HG03025 (cell line): ENCODE measurements at regions not wholly inside any gene's neighbourhood (a gene's known extent, or its start where the extent isn't known, plus 50 kb on each side); places are given as distances from the start of the nearest gene placed in this dataset.
"Not testable (repeated sequence)": the region's sequence is repeated elsewhere in the genome, so short reads cannot be mapped to it uniquely, and the experiment has no call there.

Experiments
- ATAC-seq: cut with Tn5 transposase; IDR thresholded peaks from one replicate; pipeline ENCODE4 v1.9.1; 2021; ENCODE audit warnings: mild to moderate bottlenecking, moderate library complexity; ENCODE audit not compliant: unreplicated experiment, low FRiP score

DNA sequence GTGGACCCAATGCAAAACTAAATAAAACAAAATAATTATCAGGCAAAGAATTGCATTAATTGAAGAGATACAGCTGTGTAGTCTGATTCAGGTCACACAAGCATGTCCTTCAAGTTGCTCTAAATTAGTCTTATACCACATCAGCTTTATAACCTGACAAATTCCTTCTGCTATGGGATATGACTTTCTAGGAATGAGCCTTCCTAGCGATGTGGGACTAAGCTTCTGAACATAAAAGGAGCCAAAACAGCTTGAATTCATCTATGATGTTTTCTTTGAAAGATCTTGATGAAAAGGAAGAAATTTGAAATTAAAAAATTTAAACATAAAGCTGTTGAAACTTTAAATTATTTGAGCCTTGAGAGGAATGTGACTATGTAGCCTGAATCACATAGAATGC is 1409.1 kb downstream of the CDH11 start:
- ATAC-seq: no peak

- ATAC-seq: no peak
Measured at GRCh38 chr16:63703612-63704011, 1418.3 kb downstream of the CDH11 start.

GRCh38 chr16:63702981-63703590 is 1418.8 kb downstream of the CDH11 start:
- no peak for ATAC-seq

GRCh38 chr16:63697736-63698135 is 1424.1 kb downstream of the CDH11 start:
- ATAC-seq: no peak

GRCh38 chr16:63695347-63695746 is 1426.5 kb downstream of the CDH11 start:
- ATAC-seq: no peak

GRCh38 chr16:63690961-63691360 is 1430.9 kb downstream of the CDH11 start:
- no peak for ATAC-seq

GRCh38 chr16:63690267-63690666 is 1431.6 kb downstream of the CDH11 start:
- ATAC-seq: no peak

GRCh38 chr16:63689068-63689467 is 1432.8 kb downstream of the CDH11 start:
- no peak for ATAC-seq

- ATAC-seq: no peak
Measured at GRCh38 chr16:63684149-63685101, 1437.4 kb downstream of the CDH11 start.

- ATAC-seq: no peak
Measured at GRCh38 chr16:63682844-63683243, 1439.0 kb downstream of the CDH11 start.

- no peak for ATAC-seq
Measured at GRCh38 chr16:63672493-63672892, 1449.4 kb downstream of the CDH11 start.

DNA sequence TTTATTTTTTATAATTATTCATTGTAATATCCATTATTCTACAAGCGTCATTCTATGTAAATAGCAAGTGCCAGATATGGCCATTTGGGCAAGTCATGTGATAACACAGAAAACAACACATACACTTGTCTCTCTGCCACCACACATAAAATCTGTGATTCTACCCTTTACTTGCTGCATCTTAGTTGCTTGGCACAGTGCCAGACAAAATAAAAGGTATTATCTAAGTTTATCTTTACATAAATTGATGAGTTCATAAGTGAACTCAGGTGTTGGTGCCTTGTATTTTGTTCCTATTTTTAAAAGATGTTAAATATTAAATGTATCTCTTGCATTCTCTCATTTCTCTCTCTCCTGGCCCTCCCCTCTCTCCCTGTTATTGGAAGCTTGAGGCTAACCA is 1458.7 kb downstream of the CDH11 start:
- no peak for ATAC-seq

DNA sequence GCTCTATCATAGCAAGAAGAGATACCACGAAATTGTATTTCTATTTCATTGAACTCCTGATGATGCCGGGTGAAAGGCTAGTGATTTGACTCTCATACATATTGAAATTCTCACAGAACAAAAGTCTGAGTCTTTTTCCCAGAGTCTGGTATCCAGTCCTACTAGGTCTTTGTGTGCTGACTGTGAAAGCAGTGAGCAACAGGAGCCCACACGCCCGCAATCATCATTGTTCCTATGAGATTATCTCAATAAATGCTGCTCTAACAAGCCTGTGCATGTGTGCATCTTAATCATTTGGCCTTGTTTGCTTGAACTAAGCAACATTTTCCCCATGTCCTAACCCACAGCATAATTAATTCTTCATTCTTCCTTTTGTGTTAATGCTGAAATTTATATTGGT is 1466.0 kb downstream of the CDH11 start:
- no peak for ATAC-seq

DNA sequence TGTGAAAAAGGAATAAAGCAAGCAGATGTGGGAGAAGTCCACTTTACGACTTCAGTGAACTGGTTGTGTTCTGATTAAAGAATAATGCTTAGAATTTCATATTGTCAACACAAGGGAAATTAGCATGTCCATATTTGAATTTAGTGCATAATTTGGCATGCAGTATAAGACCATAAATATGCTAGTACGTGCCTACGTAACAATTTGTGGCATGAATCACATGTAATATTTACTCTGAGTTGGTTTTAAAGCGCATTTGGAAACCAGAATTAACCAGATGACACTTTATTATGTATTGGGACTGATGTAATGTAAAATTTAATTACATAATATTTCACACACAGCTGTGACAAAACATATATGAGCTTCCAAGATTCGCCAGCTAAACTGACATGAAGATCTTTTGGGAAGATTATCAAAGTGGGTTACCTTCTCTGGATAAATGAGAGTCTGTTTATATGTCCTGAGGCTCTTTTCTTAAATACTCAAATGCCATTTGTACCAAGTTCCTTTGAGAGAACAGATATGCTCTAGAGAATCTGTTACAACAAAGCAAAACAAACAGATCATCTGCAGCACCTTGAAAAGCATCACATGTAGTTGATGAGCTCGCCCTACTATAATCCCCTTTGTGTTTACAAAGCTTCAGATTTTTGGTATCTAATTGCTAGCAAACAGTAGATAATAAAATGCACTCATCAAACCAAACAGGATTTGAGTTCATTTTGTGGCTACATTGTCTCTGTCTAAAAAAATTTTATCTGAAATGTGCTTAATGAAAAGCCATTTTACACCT is 1468.6 kb downstream of the CDH11 start:
- no peak for ATAC-seq

DNA sequence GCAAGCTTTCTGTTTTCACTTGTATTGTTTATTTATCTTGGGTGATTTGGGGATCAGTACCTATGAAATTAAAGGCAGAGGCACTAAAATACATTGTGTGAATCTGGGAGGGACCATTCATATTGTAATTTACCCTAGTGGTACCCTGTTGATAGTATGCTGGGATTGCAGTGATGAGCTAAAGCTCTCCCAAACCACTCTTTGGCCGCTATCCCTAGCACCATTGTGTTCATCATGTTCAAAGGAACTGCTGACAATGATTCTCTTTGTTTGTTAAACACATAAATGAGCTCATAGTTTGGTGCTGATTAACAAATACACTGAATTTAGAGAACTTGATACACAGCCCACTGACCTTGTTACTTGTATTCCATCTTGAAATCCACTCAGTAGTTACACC is 1469.8 kb downstream of the CDH11 start:
- ATAC-seq: no peak

- ATAC-seq: no peak
Measured at GRCh38 chr16:63650550-63650949, 1471.3 kb downstream of the CDH11 start.

- not testable (repeated sequence) for ATAC-seq
Measured at GRCh38 chr16:63633706-63634445, 1488.0 kb downstream of the CDH11 start.

- ATAC-seq: no peak
Measured at GRCh38 chr16:63629272-63629671, 1492.6 kb downstream of the CDH11 start.

- ATAC-seq: no peak
Measured at GRCh38 chr16:63628812-63629211, 1493.1 kb downstream of the CDH11 start.

DNA sequence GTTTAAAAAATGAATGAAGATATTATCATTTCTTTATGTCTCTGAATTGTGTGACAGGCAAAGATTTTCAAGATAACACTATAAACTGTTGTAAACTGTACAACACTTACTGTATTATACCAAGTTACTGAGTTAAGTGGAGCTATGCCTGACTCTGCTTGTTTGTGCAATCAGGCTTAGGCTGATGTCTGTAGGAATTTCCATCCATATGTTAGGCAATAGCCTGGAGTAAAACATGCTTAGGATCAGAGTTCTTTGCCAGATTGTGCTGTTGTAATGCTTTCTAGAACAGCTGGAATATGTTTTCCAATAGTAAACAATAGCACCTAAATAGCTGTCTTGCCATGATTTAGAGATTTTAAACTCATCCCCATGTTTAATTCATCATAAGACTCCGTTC is 1496.7 kb downstream of the CDH11 start:
- ATAC-seq: no peak
